ENCODE measurements at regions not wholly inside any gene's neighbourhood (a gene's known extent, or its start where the extent isn't known, plus 50 kb on each side); places are given as distances from the start of the nearest gene placed in this dataset.

GRCh38 chr13:109682534-109683244 is 103.7 kb downstream of the IRS2 start:
- no peaks in the 10 kb centered on the region for H4K20me1 ChIP-seq (ENCODE audit: insufficient read depth)
- no peak overlapping the region for H3K4me3 ChIP-seq
- H3K27me3 ChIP-seq (ENCODE audit: insufficient read depth, low read depth), result no peaks in the 10 kb centered on the region
- H3K36me3 ChIP-seq (ENCODE audit: low read depth), result no peaks in the 10 kb centered on the region
- peak overlapping the region; percentile 93 for H3K4me2 ChIP-seq
- intact Hi-C loops (cut with micrococcal nuclease; ENCODE audit: unreplicated experiment), result loop anchor here (5.0 kb wide), 2 partner anchors 95 to 410 kb away; no protein-coding TSS in a partner anchor
- no peak for DNase-seq
- H2AFZ ChIP-seq, result no peak overlapping the region
- TF ChIP-seq EZH2 (IDR thresholded peaks at IDR 0.05; ENCODE audit: low read depth) (no peak), CTCF (conservative IDR thresholded peaks at IDR 0.05) (no peak)
- H3K4me1 ChIP-seq (replicated peaks; ENCODE audit: insufficient read depth), result peaks cover 50% of the 10 kb centered on the region
- H3K27ac ChIP-seq, result peak overlapping the region; percentile 95
- POLR2A ChIA-PET (ENCODE audit: unreplicated experiment), result interaction anchor here (1.0 kb wide), 1 partner anchor 62 kb away, joined by 6 read pairs; no protein-coding TSS in a partner anchor
- no peaks in the 10 kb centered on the region for H3K9me3 ChIP-seq (ENCODE audit: insufficient read depth, low read depth)
- no peaks in the 10 kb centered on the region for H3K79me2 ChIP-seq (ENCODE audit: low read depth)
- BruUV-seq (replicated peaks), result no TSS peak
- no peaks in the 10 kb centered on the region for H3K9me2 ChIP-seq (ENCODE audit: insufficient read depth)
- CTCF ChIA-PET, result no interaction called here
- peaks cover 45% of the 10 kb centered on the region for H3F3A ChIP-seq (ENCODE audit: insufficient read depth, low read depth)

GRCh38 chr13:109680930-109681329 is 105.5 kb downstream of the IRS2 start:
- Histone ChIP-seq H3K79me2 (ENCODE audit: low read depth) (no peaks in the 10 kb centered on the region), H3K27me3 (ENCODE audit: insufficient read depth, low read depth) (no peaks in the 10 kb centered on the region), H3K9me2 (ENCODE audit: insufficient read depth) (no peaks in the 10 kb centered on the region), H3K36me3 (ENCODE audit: low read depth) (no peaks in the 10 kb centered on the region), H3K4me2 (no peak overlapping the region), H3K4me1 (replicated peaks; ENCODE audit: insufficient read depth) (peaks cover 41% of the 10 kb centered on the region), H3K9me3 (ENCODE audit: insufficient read depth, low read depth) (no peaks in the 10 kb centered on the region), H3K27ac (no peak overlapping the region), H3F3A (ENCODE audit: insufficient read depth, low read depth) (peaks cover 38% of the 10 kb centered on the region), H2AFZ (no peak overlapping the region), H4K20me1 (ENCODE audit: insufficient read depth) (no peaks in the 10 kb centered on the region), H3K4me3 (no peak overlapping the region)
- no peak for TF ChIP-seq CTCF (conservative IDR thresholded peaks at IDR 0.05)
- no peak for TF ChIP-seq EZH2 (IDR thresholded peaks at IDR 0.05; ENCODE audit: low read depth)
- intact Hi-C loops (cut with micrococcal nuclease; ENCODE audit: unreplicated experiment), result loop anchor here (5.0 kb wide), 2 partner anchors 96 to 409 kb away; no protein-coding TSS in a partner anchor
- ChIA-PET CTCF (no interaction called here), POLR2A (ENCODE audit: unreplicated experiment) (no interaction called here)
- BruUV-seq (replicated peaks), result no TSS peak
- no peak for DNase-seq

GRCh38 chr13:109680288-109680687 is 106.1 kb downstream of the IRS2 start:
- intact Hi-C loops (cut with micrococcal nuclease; ENCODE audit: unreplicated experiment), result loop anchor here (5.0 kb wide), 2 partner anchors 97 to 408 kb away; no protein-coding TSS in a partner anchor
- H3K27ac ChIP-seq, result no peak overlapping the region
- no peaks in the 10 kb centered on the region for H3K79me2 ChIP-seq (ENCODE audit: low read depth)
- H3K4me3 ChIP-seq, result no peak overlapping the region
- peaks cover 34% of the 10 kb centered on the region for H3K4me1 ChIP-seq (replicated peaks; ENCODE audit: insufficient read depth)
- BruUV-seq (replicated peaks), result no TSS peak
- ChIA-PET CTCF (no interaction called here), POLR2A (ENCODE audit: unreplicated experiment) (no interaction called here)
- no peaks in the 10 kb centered on the region for H3K9me2 ChIP-seq (ENCODE audit: insufficient read depth)
- H3K4me2 ChIP-seq, result no peak overlapping the region
- no peak for DNase-seq
- peaks cover 31% of the 10 kb centered on the region for H3F3A ChIP-seq (ENCODE audit: insufficient read depth, low read depth)
- H4K20me1 ChIP-seq (ENCODE audit: insufficient read depth), result no peaks in the 10 kb centered on the region
- TF ChIP-seq CTCF (conservative IDR thresholded peaks at IDR 0.05), result no peak
- TF ChIP-seq EZH2 (IDR thresholded peaks at IDR 0.05; ENCODE audit: low read depth), result no peak
- no peaks in the 10 kb centered on the region for H3K9me3 ChIP-seq (ENCODE audit: insufficient read depth, low read depth)
- no peaks in the 10 kb centered on the region for H3K27me3 ChIP-seq (ENCODE audit: insufficient read depth, low read depth)
- H3K36me3 ChIP-seq (ENCODE audit: low read depth), result no peaks in the 10 kb centered on the region
- no peak overlapping the region for H2AFZ ChIP-seq
